Panc1 (cell line): ENCODE measurements at regions not wholly inside any gene's neighbourhood (a gene's known extent, or its start where the extent isn't known, plus 50 kb on each side); places are given as distances from the start of the nearest gene placed in this dataset.

Source experiments
- ATAC-seq: fragments of 200-7000 bp; cut with Tn5 transposase; 2 replicates; pipeline ENCODE4 v1.9.1; 2020; ENCODE audit warnings: mild to moderate bottlenecking, moderate library complexity
- BruUV-seq: library from RNA; stranded (reverse); fragments of 400-500 nt; replicated peaks from 2 replicates; lab custom pipeline; 2021; lab: Mats Ljungman, UMichigan
- CTCF ChIA-PET: fragments of 300-600 bp; sonication (Branson Sonifier 250); formaldehyde crosslinking; loops from one replicate; lab custom pipeline; 2022; ENCODE audit warnings: antibody characterized with exemption; lab: Charles Lee
- POLR2A ChIA-PET: fragments of 300-600 bp; sonication (Branson Sonifier 250); formaldehyde crosslinking; loops from one replicate; lab custom pipeline; 2022; ENCODE audit warnings: antibody characterized with exemption; lab: Charles Lee
- DNase-seq: peaks from one replicate; pipeline ENCODE4 v3.0.0-alpha.2; 2010; ENCODE audit warnings: low read depth, low spot score
- H3K27ac ChIP-seq: 2 replicates; pipeline ENCODE4 v1.5.1; 2011; ENCODE audit warnings: mild to moderate bottlenecking, low read length, inconsistent platforms
- H3K27me3 ChIP-seq: fragments of 200-500 bp; sonication (Bioruptor generic); 2 replicates; pipeline ENCODE4 v1.6.0; 2014; ENCODE audit warnings: low read length, inconsistent platforms; ENCODE audit not compliant: control insufficient read depth, insufficient read depth
- H3K36me3 ChIP-seq: fragments of 200-500 bp; sonication (Bioruptor generic); 2 replicates; pipeline ENCODE4 v1.5.1; 2014; ENCODE audit warnings: inconsistent platforms, mild to moderate bottlenecking, low read length, moderate library complexity; ENCODE audit not compliant: control insufficient read depth, insufficient read depth
- H3K4me1 ChIP-seq: 2 replicates; pipeline ENCODE4 v1.5.1; 2011; ENCODE audit warnings: inconsistent platforms, mild to moderate bottlenecking, low read length, moderate library complexity; ENCODE audit not compliant: control insufficient read depth, insufficient read depth
- H3K4me3 ChIP-seq, 2 experiments: 2 replicates each; pipeline ENCODE4 v1.5.1; 2011 to 2012; ENCODE audit warnings: low read depth in 2 of 2, low read length in 2 of 2, mild to moderate bottlenecking in 2 of 2, inconsistent platforms in 1 of 2, moderate library complexity in 1 of 2
- H3K9me3 ChIP-seq: fragments of 200-500 bp; sonication (Bioruptor generic); 2 replicates; pipeline ENCODE4 v1.5.1; 2014; ENCODE audit warnings: low read depth, mild to moderate bottlenecking, inconsistent platforms, low read length, moderate library complexity; ENCODE audit not compliant: control insufficient read depth, insufficient read depth
- CTCF ChIP-seq: fragments of 450-650 bp; IDR thresholded peaks from 2 replicates; pipeline ENCODE4 v1.5.1; 2017; ENCODE audit warnings: mild to moderate bottlenecking
- POLR2AphosphoS5 ChIP-seq: IDR thresholded peaks from 2 replicates; pipeline ENCODE4 v1.6.1; 2012; ENCODE audit warnings: mild to moderate bottlenecking, low read depth, low read length, moderate library complexity
- REST ChIP-seq, 2 experiments: IDR thresholded peaks; 2 replicates each; pipeline ENCODE4 v1.6.1; 2011 to 2012; ENCODE audit warnings: low read depth in 2 of 2, control low read depth in 1 of 2, low read length in 1 of 2, mild to moderate bottlenecking in 1 of 2, moderate library complexity in 1 of 2; ENCODE audit not compliant: insufficient read depth in 1 of 2
- SIN3A ChIP-seq: IDR thresholded peaks from 2 replicates; pipeline ENCODE4 v1.6.1; 2012; ENCODE audit warnings: low read depth, mild to moderate bottlenecking, low read length, moderate library complexity, borderline replicate concordance; ENCODE audit not compliant: insufficient read depth
- TCF7L2 ChIP-seq: IDR thresholded peaks from 2 replicates; pipeline ENCODE4 v1.6.1; 2011; ENCODE audit warnings: mild to moderate bottlenecking, low read depth, low read length, inconsistent platforms
- in situ Hi-C: cut with HindIII; loops from 2 replicates; pipeline ENCODE4 v1.10.0; 2016; ENCODE audit warnings: low sequenced_read_pairs, low pct_unique_long_range_greater_than_20kb
- intact Hi-C: fragments of 100-400 bp; cut with micrococcal nuclease; formaldehyde crosslinking; loops from one replicate; pipeline ENCODE4 v1.10.0; 2022; ENCODE audit not compliant: unreplicated experiment

- no peak for TF ChIP-seq POLR2AphosphoS5
- TF ChIP-seq CTCF = no peak
- TF ChIP-seq TCF7L2 = no peak
- TF ChIP-seq REST (IDR thresholded peaks at IDR 0.05; ENCODE audit: insufficient read depth in 1 of 2, low read depth in 2 of 2, low read length in 1 of 2) = no peak
- TF ChIP-seq SIN3A = no peak
- ATAC-seq (no peak), DNase-seq (no peak)
- BruUV-seq = no TSS peak
- ChIA-PET POLR2A (no interaction called here), CTCF (no interaction called here)
- in situ Hi-C loops (no loop called here), intact Hi-C loops (no loop called here)
- H3K9me3 ChIP-seq = no peaks in the 10 kb centered on the region
- H3K27ac ChIP-seq = no peak overlapping the region
- no peak overlapping the region for H3K4me3 ChIP-seq
- no peaks in the 10 kb centered on the region for H3K4me1 ChIP-seq
- H3K27me3 ChIP-seq = no peaks in the 10 kb centered on the region
- H3K36me3 ChIP-seq = no peaks in the 10 kb centered on the region
Measured at GRCh38 chr2:2930841-2931240, 446.8 kb downstream of the EIPR1 start.

- intact Hi-C loops = no loop called here
- DNase-seq (no peak), ATAC-seq (no peak)
- BruUV-seq = no TSS peak
- ChIA-PET CTCF (no interaction called here), POLR2A (no interaction called here)
- H3K27me3 ChIP-seq = no peaks in the 10 kb centered on the region
- H3K4me3 ChIP-seq = no peak overlapping the region
- H3K36me3 ChIP-seq = no peaks in the 10 kb centered on the region
- H3K9me3 ChIP-seq = no peaks in the 10 kb centered on the region
- in situ Hi-C loops = no loop called here
- TF ChIP-seq POLR2AphosphoS5 (no peak), SIN3A (no peak), REST (IDR thresholded peaks at IDR 0.05; ENCODE audit: insufficient read depth in 1 of 2, low read depth in 2 of 2, low read length in 1 of 2) (no peak), TCF7L2 (no peak), CTCF (no peak)
- no peak overlapping the region for H3K27ac ChIP-seq
- H3K4me1 ChIP-seq = no peaks in the 10 kb centered on the region
Measured at GRCh38 chr2:2926858-2927175, 450.8 kb downstream of the EIPR1 start.
